ENCODE measurements at regions not wholly inside any gene's neighbourhood (a gene's known extent, or its start where the extent isn't known, plus 50 kb on each side); places are given as distances from the start of the nearest gene placed in this dataset.
"Not testable (repeated sequence)": the region's sequence is repeated elsewhere in the genome, so short reads cannot be mapped to it uniquely, and the experiment has no call there.

DNA sequence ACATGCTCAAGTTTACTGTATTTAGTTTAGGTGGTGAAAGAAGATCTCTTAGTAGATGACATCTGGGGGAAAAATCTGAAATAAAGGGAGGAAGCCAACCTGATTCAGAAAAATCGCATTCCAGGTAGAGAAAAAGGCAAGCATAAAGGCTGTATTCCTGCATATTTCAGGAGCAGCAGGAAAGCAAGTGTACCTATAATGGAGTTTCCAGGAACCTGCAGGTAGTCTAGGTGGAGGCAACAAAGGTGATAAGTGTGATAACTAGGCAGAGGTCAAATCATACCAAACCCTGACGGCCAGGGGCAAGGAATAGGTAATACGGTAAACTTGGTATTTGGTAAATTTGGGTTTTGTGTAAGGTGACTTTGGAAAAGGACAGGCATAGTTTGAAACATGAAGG lies 132.8 kb upstream of the GOT2 start:
- Histone ChIP-seq H3K27me3 (no peaks in the 10 kb centered on the region), H3K4me1 (no peaks in the 10 kb centered on the region), H3K9ac (no peak overlapping the region), H3K4me3 (no peak overlapping the region), H4K20me1 (no peaks in the 10 kb centered on the region), H3K36me3 (no peaks in the 10 kb centered on the region), H3K9me3 (no peaks in the 10 kb centered on the region), H3K27ac (no peak overlapping the region), H3K4me2 (no peak overlapping the region)
- no peak for TF ChIP-seq Cebpa-rat (IDR thresholded peaks at IDR 0.05)

DNA sequence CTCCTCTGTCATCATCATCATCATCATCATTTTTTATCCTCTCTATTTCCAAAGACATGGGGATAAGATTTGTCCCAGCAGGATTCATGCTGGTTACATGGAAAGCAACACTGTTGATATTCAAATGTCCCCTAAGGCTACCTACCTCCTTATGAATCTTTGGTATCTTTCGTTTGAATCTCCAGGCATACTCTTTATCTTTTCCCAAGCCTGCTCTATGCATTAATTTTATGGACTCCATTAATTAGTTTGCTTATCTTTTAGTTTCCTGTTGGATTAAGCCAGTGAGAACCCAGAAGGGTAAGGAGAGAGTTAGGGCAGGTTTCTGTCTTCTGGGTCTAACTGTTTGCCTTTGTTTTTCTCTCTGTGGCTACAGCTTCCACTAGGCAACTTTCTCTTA lies 129.6 kb upstream of the GOT2 start:
- TF ChIP-seq Cebpa-rat (IDR thresholded peaks at IDR 0.05): no peak

DNA sequence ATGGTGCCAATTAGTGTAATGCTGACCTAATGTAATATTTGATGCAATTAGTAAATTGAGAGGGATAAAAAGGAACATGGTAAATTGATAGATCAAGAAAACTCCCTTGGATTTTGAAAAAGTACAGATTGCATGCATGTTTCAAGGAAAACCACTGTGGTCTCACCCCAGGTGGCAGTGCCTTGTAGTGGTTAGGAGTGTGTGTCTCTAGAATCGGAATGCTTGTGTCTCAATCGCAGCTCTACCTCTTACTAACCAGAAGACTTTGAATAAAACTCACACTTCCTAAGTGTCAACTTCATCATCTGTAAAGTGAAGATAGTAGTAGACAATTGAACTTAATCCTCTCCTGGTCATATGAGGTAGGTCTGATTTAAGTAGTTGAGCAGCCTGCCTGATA lies 128.9 kb upstream of the GOT2 start:
- no peak overlapping the region for H3K4me3 ChIP-seq

More for the DNA sequence above, 129.6 kb upstream of the GOT2 start:
- H3K4me3 ChIP-seq: no peak overlapping the region
- no peak overlapping the region for H3K9ac ChIP-seq
- H3K36me3 ChIP-seq: no peaks in the 10 kb centered on the region
- no peak overlapping the region for H3K27ac ChIP-seq
- H3K9me3 ChIP-seq: no peaks in the 10 kb centered on the region
- no peaks in the 10 kb centered on the region for H3K27me3 ChIP-seq
- no peak overlapping the region for H3K4me2 ChIP-seq
- no peaks in the 10 kb centered on the region for H4K20me1 ChIP-seq
- H3K4me1 ChIP-seq: no peaks in the 10 kb centered on the region

GRCh38 chr16:58862334-58863021 lies 128.4 kb upstream of the GOT2 start:
- Histone ChIP-seq H3K27ac (no peak overlapping the region), H3K4me1 (no peaks in the 10 kb centered on the region), H3K27me3 (no peaks in the 10 kb centered on the region), H3K9me3 (no peaks in the 10 kb centered on the region), H4K20me1 (no peaks in the 10 kb centered on the region), H3K36me3 (no peaks in the 10 kb centered on the region), H3K4me2 (no peak overlapping the region), H3K9ac (no peak overlapping the region), H3K4me3 (no peak overlapping the region)
- no peak for TF ChIP-seq Cebpa-rat (IDR thresholded peaks at IDR 0.05)

More for the DNA sequence above, 128.9 kb upstream of the GOT2 start:
- Histone ChIP-seq H3K36me3 (no peaks in the 10 kb centered on the region), H3K9ac (no peak overlapping the region), H3K9me3 (no peaks in the 10 kb centered on the region), H3K27ac (no peak overlapping the region), H3K4me2 (no peak overlapping the region), H3K4me1 (no peaks in the 10 kb centered on the region), H3K27me3 (no peaks in the 10 kb centered on the region), H4K20me1 (no peaks in the 10 kb centered on the region)
- no peak for TF ChIP-seq Cebpa-rat (IDR thresholded peaks at IDR 0.05)

DNA sequence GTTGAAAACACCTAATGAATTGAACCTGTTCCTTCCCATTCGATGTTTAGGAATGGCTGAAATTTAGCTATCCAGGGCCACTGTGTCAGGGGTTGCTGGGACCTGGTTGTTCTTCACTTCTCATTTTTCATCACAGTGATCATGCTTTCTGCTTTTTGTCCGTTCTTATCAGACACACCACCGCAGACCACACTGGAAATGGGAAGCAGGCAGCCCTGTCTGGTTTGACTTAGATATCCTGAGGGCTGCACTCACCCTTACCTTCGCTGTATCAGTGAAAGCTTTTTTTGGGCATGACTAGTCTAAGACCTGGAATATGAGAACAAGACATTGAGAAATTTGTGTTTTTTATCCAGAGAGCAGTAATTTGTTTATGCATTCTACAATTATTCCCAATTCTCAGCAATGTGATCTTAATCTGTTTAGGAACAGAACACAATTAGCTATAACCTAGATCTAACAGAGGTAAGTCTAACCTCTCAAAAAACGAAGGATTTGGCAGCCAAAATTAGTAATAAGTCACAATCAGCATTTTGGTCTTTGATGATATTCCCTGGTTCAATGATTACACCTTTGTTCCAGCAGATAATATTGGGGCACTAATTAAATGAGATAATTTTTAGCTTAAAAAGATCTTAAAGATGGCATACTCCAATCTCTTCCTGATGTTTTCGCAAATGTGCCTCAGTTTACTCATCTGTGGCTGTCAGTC lies 126.0 kb upstream of the GOT2 start:
- no peak for TF ChIP-seq Cebpa-rat (IDR thresholded peaks at IDR 0.05)
- no peaks in the 10 kb centered on the region for H3K36me3 ChIP-seq
- no peak overlapping the region for H3K4me2 ChIP-seq
- H3K4me3 ChIP-seq: no peak overlapping the region
- no peaks in the 10 kb centered on the region for H3K27me3 ChIP-seq
- no peaks in the 10 kb centered on the region for H3K9me3 ChIP-seq
- no peaks in the 10 kb centered on the region for H3K4me1 ChIP-seq
- no peak overlapping the region for H3K9ac ChIP-seq
- H4K20me1 ChIP-seq: no peaks in the 10 kb centered on the region
- H3K27ac ChIP-seq: no peak overlapping the region

DNA sequence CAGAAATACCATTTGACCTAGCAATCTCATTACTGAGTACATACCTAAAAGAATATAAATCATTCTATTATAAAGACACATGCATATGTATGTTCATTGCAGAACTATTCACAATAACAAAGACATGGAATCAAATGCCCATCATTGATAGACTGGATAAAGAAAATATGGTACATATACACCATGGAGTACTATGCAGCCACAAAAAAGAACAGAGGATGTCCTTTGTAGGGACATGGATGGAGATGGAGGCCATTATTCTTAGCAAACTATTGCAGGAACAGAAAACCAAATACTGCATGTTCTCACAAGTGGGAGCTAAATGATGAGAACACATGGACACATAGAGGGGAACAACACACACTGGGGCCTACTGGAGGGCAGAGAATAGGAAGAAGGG lies 124.5 kb upstream of the GOT2 start:
- H3K4me3 ChIP-seq, H3K4me1 ChIP-seq, H4K20me1 ChIP-seq, H3K4me2 ChIP-seq, H3K27me3 ChIP-seq, H3K9ac ChIP-seq, H3K9me3 ChIP-seq, H3K27ac ChIP-seq, H3K36me3 ChIP-seq: not testable (repeated sequence)

DNA sequence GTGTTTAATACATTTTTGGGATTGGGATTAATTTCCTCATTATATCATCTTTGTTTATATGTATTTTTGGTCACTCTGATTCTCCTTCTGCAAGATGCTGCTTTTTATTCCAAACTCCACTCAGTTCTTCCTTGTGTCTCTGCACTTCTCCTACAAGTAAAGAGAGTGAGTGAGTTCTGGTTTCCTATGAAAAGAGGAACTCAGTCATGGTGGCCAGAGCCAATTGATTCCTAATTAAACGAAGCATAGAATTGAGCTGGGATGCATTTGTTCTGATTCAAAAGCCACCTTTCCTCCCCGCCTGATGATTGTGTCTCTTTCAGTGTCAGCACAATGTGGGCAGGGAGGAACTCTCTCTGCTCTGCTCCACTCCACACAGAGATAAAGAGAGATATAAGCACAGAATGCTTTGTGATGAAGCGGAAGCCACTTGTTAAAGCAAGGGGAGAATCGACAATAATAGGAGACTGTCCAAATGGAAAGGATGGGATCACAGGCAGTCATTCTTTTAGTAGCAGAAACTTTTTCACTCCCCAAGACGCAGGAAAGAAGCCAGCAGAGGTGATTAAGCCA lies 121.3 kb upstream of the GOT2 start:
- Histone ChIP-seq H3K4me3 (no peak overlapping the region), H3K4me2 (no peak overlapping the region), H3K27me3 (no peaks in the 10 kb centered on the region), H3K4me1 (no peaks in the 10 kb centered on the region), H4K20me1 (no peaks in the 10 kb centered on the region), H3K27ac (no peak overlapping the region), H3K36me3 (no peaks in the 10 kb centered on the region), H3K9me3 (no peaks in the 10 kb centered on the region), H3K9ac (no peak overlapping the region)
- no peak for TF ChIP-seq Cebpa-rat (IDR thresholded peaks at IDR 0.05)

- TF ChIP-seq Cebpa-rat (IDR thresholded peaks at IDR 0.05): no peak
- Histone ChIP-seq H3K4me1 (no peaks in the 10 kb centered on the region), H3K9me3 (no peaks in the 10 kb centered on the region), H3K27me3 (no peaks in the 10 kb centered on the region), H3K27ac (no peak overlapping the region), H3K4me3 (no peak overlapping the region), H3K36me3 (no peaks in the 10 kb centered on the region), H3K4me2 (no peak overlapping the region), H3K9ac (no peak overlapping the region), H4K20me1 (no peaks in the 10 kb centered on the region)
Measured at GRCh38 chr16:58853854-58854791, 120.0 kb upstream of the GOT2 start.

DNA sequence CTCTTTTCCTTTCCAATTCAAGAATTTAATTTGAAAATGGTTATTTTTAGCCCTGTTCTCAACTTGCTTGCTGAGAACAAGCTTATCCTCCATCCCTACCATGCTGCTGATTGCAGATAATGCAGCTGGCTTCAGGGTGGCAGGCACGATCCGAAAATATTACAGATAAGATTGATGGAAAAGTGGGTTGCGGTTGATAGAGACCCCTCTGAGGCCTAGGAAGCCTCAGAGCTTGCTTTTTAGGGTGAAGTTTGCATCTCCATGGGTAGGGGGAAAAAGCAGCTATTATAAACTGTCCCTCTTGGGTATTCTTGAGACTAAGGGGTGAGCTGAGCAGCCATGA lies 116.5 kb upstream of the GOT2 start:
- no peak overlapping the region for H3K4me3 ChIP-seq
- no peak for TF ChIP-seq Cebpa-rat (IDR thresholded peaks at IDR 0.05)
- no peak overlapping the region for H3K9ac ChIP-seq
- no peak overlapping the region for H3K27ac ChIP-seq
- H3K4me1 ChIP-seq: no peaks in the 10 kb centered on the region
- no peaks in the 10 kb centered on the region for H4K20me1 ChIP-seq
- no peaks in the 10 kb centered on the region for H3K36me3 ChIP-seq
- peaks cover 10% of the 10 kb centered on the region for H3K9me3 ChIP-seq
- H3K27me3 ChIP-seq: no peaks in the 10 kb centered on the region
- no peak overlapping the region for H3K4me2 ChIP-seq
